ENCODE measurements at regions not wholly inside any gene's neighbourhood (a gene's known extent, or its start where the extent isn't known, plus 50 kb on each side); places are given as distances from the start of the nearest gene placed in this dataset.

DNA sequence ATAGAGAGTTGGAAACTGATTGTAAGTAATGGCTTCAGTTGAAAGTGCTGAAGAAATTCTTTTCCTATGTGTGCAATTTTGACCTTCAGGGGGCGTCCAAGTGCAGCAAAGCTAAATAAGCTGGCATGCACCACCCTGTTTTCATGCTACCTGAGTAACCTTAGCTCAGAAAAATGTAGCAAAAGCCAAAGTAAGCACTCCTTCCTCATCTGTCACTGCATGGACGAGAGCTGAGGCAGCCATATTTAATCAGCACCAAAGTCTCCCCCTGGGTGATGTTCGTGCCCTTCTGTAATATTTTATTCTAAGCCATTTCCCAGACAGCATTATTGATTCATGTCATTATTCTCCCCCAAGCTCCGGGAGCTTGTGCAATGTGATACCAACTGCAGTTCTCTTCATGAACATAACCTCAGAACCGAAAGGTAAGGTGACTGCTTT is 123.1 kb downstream of the RPS12 start:
- ATAC-seq: no peak
- DNase-seq: peak; percentile 26

DNA sequence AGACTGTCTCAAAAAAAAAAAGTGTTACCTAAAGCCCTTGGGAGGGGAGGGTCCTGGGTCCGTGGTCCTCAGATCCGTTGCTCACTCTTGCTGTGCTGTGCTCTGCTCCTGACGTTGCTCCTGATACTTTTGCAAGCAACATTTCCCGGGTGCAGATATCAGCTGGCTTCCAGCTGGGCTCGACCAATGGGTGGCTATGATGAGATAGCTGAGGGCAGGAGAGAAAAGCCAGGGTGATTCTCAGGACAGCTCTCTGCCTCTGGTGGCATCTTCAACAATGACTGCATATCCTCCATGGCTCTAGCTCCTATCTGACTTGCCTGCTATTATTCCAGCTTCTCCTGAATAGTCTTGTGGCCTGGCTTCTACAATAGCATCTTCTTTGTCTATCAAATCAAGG is 134.5 kb downstream of the RPS12 start:
- no peak for ATAC-seq
- no peak for DNase-seq

DNA sequence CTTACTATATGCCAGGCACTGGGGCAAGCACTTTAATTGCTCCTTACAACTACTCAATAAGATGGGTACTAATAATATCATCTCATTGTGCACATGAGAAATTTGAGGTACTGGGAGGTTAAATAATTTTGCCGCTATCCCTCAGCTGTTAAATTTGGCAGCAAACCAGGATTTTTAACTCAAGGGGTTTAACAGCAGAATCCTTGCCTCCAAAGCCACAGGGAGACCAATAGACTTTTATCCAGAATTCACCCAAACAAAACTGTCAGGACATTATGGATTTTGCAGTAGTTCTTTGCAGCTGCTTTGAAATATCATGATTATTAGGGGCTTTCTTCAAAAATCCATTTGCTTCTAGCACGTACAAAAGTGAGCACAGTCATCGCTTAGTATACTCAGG is 136.2 kb downstream of the RPS12 start:
- ATAC-seq: no peak

DNA sequence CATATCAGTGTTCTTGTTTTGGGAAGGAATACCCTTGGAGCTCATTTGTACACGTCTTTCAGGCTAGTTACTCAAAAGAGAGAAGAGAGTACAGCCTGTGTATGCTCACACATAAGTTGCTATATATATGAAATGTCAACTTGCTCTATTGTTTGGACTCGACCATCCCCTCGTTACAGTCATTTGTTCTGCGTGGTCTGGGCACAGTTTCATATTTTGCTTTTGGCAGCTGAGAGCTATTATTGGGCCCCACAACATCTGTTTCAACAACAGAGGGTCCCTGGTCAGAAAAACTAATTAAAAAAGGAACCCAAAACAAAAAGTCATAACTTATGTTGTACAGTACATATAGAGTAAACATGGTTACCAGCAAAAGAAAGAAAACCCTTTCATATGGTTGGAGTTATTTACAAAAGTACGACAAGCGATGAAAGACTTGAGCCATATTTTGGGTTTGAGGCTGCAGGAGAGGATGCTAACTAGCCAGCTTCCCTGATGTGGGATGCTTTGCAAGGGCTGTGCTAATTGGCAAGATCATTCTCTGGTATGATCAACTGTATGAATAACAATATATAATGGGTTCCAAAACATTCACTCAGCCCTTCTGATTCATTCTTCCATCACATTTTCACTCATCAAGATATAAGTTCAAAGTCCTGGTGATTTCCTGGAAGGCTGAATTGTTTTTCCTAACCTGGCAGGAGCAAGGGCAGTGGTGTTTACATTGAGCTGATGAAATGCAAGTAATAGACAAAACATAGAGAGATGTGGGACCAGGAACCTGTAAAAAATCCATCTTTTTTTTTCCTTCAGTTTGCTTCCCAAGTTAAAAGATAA is 137.9 kb downstream of the RPS12 start:
- ATAC-seq (no peak), DNase-seq (no peak)

More for the DNA sequence above, 136.2 kb downstream of the RPS12 start:
- DNase-seq: no peak

DNA sequence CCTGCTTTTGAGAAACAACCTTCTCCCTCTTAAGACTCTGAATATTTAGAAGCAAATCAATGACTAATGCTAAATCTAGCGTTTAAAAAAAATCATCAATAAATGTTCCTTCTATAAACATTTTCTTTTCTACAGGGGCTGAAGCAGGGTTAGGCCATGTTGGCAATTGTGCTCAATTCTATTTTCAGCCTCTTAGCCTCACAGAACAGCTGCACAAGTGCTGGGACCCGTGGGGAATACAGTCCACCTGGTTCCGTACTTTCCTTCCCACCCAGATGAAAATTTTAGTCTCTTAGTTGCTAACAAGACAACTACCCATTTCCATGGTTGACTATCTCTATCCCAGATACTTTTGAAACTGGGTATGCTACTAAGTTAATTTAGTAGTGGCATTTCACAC is 138.6 kb downstream of the RPS12 start:
- DNase-seq: no peak
- ATAC-seq: no peak

DNA sequence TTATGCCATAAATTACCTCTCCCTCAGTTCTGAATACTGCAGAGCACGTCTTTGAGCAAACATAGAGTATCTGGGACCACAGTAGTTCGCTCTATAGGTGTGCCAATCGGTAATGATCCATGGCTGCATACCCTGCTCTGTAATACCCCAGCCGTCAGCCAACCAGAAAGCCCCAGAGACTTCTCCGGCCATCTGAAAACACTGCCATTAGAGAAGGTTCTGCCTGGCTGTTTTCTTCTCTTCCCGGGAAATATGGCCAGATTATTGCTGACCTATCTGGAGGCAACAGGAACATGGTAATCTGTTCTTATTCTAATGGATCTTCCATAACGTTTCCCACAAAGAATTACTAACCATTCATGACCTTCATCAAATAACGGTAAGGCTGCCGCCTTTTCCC is 139.9 kb downstream of the RPS12 start:
- no peak for ATAC-seq
- DNase-seq: no peak

DNA sequence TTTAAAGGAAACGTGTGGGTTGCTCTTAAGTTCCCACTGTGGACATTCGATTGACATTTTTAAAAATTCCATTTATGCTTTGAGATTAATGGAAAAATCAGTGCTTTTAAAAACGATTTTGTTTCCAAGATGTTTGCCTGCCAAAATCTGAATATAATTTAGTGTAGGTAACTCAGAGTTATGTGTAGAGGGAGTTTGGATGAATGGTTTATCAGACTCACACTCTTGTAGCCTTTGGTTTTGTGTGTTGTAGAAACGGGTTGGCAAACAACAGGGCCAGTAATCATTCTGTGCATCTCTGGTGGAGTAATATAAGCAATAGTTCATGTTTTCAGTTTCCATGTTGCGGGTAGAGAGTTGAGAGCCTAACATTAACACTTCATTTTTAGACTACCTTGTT is 140.6 kb downstream of the RPS12 start:
- ATAC-seq (no peak), DNase-seq (no peak)

DNA sequence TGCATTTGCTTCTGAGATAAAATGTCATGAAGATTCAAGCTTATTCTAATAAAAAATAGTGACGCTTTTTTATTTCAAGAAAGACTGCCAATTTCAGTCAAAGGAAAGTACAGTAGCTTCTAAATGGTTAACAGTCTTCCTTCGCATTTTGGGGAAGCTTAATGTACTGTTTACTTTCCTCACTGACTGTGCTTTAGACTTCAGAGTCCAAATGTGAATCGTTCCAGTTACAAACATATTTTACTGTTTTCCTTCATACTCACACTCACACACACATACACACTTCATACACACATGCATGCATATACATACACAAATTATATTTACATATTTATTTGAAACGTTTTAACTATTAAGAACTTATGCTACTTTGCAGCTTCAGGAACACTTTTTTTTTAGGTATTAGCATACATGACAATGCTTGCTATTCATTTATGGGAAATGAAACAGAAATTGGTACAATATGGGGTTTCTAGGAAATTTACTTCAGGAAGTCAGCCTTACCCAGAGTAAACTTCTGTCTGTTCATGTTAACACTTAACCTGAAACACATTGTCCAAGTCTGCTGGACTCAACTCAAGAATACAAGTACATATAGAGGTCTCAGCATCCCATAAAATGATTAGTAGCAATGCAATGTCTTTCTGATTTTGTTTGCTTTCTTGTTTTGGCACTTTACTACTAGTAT is 145.4 kb downstream of the RPS12 start:
- ATAC-seq: no peak
- DNase-seq: no peak

DNA sequence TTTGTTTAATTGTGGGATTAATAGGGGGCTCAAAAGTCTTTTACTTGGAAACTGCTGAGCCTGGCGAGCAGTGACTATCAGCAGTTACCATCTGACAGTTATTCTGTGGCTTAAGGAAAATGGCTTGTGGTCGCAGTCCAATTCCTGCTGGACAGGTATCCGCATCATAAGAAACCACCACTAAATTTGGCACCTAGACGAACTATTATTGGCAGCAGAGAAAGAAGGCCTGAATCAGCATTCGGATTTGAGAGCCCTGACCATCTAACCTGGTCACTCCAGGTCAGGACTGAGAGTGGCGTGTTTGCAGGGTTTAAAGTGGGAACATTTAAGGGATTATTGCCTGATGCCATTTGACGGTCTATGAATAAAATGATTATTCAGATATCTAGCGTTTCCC is 146.4 kb downstream of the RPS12 start:
- no peak for DNase-seq
- ATAC-seq: no peak

DNA sequence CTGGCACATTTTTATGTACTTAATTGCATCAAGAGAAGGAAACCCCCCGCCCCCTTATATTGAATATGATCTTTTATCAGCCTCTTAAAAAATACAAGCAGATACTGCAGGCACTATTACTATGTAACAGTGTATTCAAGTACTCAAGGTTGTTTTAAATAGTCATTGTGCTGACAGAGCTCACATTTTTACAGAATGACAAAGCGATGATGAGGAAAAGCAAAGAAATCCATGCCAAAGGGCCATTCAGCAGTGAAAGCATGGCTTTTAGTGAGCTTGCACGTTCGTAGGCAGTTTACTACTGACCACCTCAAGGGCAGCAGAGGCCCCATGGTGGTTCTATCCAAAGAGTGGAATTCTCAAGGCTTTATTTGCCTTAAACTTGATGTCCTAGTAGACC is 146.8 kb downstream of the RPS12 start:
- ATAC-seq: no peak
- DNase-seq: no peak

DNA sequence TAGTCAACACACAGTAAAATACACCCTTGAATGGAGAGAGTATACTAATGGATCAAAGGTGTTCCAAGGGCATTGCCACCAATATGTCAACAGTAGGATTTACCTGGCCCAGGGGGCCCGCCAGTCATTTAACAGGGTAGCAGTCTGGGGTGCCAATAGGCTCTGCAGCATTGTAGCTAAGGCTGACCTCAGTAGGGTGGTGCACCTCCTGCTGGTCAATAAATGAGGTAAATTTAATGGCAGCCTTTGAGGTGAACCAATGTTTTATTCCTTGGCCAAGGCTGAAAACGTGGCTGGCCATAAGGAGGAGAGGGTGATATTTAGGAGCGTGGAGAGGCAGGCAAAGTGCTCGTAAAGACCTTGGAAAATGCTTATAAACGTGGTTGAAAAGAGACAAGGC is 147.2 kb downstream of the RPS12 start:
- ATAC-seq (no peak), DNase-seq (no peak)

DNA sequence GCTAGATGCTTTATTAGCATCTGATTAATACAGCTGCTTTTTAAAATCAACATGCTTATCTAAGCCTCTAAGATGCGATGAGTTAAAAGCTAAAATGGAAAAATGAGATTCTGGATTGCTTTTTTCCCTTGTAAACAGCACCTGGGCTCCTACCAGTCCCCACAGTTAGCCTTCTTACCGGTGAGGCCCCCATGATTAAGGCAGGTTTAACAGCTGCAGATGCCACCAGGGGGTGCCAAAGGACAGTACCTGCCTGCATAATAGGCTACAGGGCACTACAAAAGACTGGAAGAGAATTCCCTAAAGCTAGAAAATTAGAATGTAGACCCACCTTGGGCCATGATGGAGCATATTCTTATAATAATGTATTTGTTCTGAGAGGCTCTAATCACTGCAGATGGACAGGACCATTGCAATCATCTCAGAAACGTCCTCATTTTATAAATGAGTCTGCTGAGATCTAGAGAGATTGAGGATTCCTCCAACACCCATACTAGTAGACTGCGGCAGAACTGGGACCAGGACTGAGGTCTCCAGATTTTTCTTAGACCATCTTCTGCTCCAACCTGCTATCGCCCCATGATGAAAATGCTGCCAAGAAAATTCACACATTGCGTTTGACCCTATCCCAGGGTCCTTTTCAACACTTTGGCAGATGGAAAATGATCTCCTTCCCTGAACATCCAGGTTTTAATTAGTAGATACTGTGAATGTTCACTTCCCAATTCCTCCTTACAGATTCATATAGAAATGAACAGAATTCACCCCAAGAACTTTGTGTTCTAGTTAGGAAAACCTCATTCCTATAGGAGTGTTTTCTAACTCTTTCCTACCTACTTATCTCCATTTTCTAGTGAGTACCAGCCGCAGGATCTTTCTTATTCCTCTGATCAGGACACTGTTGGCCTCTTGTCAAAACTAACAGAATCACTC is 148.8 kb downstream of the RPS12 start:
- peak; percentile 74 for DNase-seq
- peak; percentile 82 for ATAC-seq

DNA sequence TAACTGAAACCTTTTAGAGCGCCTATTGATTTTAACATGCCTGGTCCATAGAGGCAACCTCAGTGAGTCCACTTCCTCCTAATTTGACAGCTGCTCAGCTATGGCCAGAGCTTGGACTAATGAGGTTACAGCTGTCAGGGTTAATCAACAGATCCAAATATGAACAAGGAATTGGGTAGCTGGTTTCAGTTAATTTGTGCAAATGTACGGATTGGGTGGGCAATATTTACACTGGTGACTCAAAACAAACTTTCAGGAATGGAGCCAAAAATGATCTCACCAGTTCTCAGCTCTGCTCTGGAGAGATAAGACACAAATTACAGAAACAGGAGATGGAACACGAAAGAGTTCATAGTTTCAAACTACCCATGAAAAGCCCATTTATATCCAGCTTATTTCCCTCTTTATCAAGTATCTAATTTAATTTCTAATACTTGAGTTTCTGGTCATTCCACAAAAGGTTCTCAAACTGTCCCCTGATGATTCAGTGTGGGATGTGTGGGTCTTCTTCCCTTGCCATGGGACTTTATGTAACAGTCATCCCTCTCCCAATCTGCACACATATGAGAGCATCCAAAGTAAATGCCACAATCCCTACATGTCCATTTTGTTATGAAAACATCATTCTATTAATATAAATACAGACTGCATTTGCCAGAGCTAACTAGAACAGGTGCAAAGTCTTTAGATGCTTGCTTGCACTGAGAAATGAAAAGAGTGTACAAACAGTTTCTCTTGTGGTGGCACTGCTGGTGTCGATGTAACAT is 149.9 kb downstream of the RPS12 start:
- DNase-seq: no peak
- no peak for ATAC-seq

DNA sequence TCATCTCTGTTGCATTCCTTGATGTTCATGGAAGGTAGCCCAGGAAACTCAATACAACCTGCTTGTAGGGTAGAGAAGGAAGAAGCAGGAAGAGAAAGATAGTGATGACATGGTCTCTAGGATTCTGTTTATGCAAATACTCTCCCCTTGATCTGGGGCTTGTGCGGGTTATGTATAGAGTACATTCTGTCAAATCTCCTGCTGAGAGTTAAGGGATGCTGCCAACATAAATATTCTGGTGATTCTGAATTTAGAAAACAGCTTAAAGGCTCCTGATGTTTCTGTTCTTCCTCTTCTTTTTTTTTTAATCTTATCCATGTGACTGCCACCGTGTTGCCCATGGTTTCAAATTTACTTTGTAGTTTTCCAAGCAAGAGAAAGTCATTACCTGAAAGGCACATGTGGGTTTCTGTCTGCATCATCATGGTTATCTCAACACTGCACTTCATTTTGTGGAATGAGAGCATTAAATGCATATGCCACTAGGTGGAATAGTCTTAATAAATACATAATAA is 150.6 kb downstream of the RPS12 start:
- ATAC-seq (no peak), DNase-seq (no peak)

DNA sequence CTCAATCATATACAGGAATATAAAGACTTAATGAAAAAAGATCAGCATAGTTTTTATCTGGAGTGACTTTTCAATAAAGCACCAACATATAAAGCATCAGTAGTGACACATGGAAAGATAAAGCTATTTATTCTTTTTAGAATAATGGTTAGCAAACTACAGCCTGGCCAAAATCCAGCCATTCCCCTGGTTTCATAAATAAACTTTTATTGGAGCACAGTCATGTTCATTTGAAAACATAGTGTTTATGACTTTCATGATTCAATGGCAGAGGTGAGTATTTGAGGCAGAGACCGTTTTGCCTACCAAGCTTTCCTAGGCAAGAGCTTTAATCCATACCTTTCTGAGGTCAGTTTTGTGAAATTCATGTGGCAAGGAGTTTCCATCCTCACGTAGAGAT is 153.5 kb downstream of the RPS12 start:
- DNase-seq (no peak), ATAC-seq (no peak)

DNA sequence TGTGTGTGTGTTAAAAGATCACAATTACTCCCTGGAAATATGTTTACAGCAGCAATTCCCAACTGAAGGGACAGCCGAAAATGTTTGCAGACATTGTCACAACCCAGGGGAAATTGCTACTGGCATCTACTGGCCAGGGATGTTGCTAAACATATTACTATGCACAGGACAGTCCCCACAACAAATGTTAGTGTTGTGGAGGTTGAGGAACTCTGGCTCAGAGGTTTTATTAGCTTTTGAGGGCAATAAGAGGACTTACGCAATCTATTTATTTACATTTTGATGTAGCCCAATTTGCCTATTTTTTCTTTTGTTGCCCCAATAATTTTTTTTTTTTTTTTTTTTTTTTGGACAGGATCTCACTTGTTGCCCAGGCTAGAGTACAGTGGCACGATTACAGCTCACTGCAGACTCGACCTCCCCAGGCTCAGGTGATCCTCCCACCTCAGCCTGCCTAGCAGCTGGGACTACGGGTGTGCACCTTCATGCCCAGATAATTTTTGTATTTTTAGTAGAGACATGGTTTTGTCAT is 154.1 kb downstream of the RPS12 start:
- no peak for ATAC-seq
- DNase-seq: no peak

DNA sequence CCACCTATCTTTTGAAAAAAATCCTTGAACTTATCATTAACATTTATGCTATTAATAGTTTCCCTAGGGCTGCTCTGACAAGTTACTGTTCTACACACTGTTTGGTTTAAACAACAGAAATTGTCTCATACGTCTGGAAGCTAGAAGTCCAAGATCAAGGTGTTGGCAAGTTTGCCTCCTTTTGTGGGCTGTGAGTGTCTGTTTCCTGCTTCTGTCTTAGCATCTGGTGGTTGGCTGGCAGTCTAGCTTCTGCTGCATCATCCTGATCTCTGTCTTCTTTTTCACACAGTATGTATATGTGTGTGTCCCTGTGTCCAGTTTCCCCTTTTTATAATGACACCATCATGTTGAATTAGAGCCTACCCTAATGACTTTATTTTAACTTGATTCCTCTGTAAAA is 154.8 kb downstream of the RPS12 start:
- DNase-seq (no peak), ATAC-seq (no peak)

DNA sequence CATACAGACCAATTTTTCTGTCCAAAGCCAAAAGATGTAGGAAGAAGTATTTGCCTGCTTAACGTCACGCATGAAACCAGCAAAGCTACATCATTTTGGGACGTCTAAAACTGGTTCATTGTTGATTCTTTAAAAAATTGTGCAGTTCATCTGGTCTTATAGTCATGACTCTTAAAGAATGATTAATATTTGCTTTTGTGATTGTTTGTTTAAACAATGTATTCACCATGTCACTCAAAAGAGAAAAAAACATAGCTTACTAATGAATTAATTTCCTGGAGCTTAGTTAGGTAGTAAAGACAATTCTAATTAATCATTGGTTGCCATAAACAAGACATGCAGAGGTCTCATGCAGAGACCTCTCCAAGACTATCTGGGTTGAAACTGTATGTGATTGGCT is 157.3 kb downstream of the RPS12 start:
- ATAC-seq (no peak), DNase-seq (no peak)

DNA sequence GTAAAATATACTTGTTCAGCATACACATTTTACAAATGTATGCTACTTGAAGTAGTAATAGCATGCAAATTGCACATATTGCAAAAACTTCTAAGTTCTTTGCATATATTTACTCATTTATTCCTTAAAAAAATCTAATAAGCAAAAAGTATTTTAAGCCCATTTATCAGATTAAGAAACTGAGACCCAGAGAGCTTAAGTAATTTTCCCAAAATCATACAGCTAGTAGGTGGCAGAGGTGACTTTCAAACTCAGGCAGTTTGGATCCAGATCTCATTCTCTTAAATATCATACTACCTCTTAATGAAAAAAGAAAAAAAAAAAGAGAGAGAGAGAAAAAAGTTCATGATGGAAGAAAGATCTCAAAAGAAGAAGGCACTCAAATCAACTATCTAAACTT is 157.9 kb downstream of the RPS12 start:
- DNase-seq: no peak
- ATAC-seq: no peak

DNA sequence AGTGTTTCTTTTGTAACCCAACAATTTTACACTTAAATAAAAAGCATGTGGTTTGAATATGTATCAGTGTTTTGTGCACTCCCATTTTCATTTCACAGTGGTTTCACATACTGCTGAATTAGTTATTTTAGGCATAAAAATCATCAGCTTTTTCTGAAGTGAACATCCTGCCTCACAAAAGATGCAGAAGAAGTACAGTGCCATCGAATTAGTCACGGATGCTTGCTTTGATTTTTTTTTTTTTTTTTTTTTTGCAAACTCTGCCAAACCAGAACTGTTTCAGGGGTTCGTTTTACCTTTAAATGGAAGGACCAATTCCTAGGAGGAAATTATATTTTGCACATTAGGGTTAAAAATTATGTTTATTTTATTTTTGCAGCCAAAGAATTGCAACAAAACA is 158.6 kb downstream of the RPS12 start:
- ATAC-seq (no peak), DNase-seq (no peak)

DNA sequence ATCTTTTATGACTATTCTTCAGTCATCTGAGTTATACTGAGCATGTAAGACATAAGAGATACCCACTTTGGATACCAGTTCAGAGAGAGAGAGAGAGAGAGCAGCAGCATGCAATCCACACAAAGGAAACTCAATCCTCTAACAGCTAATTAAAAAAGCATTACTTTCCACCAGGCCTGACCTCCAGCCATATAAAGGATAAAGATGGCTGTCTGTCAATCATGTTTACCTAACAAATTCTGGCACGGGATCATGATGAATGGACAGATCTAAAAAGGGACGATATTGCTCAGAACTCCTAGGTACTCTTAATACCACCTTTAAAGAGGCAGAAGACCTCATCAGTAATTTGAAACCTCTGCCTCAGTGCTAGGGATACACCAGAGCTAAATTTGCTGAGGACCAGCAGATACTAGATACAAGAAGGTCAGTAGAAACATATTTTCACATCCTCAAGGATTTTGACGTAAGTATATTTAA is 159.2 kb downstream of the RPS12 start:
- DNase-seq (no peak), ATAC-seq (no peak)

All from stimulated activated naive CD8-positive, alpha-beta T cell treated with anti-CD3 and anti-CD28 coated beads, Interleukin-15, Interleukin-2, amounts not matched to agents 100 U/mL and 50 U/mL, for 24 hours (primary cell).